HG03108 (cell line): ENCODE measurements at regions not wholly inside any gene's neighbourhood (a gene's known extent, or its start where the extent isn't known, plus 50 kb on each side); places are given as distances from the start of the nearest gene placed in this dataset.

Experiments used
- ATAC-seq: cut with Tn5 transposase; IDR thresholded peaks from one replicate; pipeline ENCODE4 v1.9.1; 2021; ENCODE audit warnings: moderate library complexity; ENCODE audit not compliant: unreplicated experiment

DNA sequence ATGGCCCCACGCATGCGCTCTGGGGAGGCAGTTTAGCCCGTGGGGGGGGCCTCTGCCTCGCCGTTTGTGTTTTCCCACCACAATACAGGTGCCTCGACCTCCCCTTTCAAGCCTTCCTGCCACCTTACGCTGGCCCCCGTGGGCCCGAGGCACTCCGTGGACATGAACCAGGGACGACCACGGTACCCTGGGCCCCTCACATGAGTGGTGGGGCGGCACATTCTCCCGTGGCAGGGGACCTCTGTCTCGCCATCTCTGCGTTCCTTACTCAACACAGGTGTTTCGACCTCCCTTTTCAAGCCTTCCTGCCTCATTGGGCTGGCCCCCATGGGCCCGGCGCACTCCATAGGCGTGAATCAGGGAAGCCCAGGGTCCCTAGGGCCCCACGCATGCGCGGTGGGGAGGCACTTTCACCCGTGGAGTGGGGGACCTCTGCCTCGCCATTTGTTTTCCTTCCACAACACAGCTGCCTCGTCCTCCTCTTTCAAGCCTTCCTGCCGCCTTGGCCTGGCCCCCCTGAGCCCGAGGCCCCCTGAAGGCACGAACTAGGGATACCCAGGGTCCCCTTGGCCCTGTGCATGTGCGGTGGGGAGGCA is 339.5 kb downstream of the ALG10 start:
- no peak for ATAC-seq

DNA sequence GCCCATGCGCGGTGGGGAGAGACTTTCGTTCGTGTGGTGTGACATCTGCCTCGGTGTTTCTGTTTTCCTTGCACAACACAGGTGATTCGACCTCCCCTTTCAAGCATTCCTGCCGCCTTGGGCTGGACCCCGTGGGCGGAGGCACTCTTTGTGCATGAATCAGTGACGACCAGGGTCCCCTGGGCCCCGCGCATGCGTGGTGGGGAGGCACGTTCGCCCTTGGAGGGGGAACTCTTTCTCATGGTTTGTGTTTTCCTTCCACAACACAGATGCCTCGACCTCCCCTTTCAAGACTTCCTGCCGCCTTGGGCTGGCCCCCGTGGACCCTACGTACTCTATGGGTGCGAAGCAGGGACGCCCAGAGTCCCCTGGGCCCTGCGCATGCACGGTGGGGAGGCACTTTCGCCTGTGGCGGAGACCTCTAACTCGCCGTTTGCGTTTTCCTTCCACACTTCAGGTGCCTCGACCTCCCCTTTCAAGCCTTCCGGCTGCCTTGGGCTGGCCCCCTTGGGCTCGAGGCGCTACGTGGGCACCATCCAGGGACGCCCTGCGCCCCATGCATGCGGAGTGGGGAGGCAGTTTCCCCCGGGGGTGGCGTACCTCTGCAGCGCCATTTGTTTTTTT is 340.9 kb downstream of the ALG10 start:
- no peak for ATAC-seq

DNA sequence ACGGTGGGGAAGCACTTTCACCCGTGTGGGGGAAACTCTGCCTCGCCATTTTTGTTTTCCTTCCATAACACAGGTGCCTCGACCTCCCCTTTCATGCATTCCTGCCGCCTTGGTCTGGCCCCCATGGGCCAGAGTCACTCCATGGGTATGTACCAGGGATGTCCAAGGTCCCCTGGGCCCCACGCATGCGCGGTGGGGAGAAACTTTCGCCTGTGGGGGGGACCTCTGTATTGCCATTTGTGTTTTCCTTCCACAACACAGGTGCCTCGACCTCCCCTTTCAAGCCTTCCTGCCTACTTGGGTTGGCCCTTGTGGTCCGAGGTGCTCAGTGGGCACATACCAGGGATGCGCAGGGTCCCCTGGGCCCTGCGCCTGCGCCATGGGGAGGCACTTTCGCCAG is 345.8 kb downstream of the ALG10 start:
- ATAC-seq: no peak

DNA sequence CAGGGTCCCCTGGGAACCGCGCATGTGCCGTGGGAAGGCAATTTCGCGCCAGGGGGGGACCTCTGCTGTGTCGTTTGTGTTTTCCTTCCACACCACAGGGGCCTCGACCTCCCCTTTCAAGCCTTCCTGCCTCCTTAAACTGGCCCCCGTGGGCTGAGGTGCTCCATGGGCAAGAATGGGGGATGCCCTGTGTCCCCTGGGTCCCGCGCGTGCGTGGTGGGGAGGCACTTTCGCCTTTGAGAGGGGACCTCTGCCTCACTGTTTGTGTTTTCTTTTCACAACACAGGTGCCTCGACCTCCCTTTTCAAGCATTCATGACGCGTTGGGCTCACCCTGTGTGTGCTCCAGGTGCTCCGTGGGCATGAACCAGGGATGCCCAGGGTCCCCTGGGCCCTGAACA is 348.8 kb downstream of the ALG10 start:
- ATAC-seq: no peak

DNA sequence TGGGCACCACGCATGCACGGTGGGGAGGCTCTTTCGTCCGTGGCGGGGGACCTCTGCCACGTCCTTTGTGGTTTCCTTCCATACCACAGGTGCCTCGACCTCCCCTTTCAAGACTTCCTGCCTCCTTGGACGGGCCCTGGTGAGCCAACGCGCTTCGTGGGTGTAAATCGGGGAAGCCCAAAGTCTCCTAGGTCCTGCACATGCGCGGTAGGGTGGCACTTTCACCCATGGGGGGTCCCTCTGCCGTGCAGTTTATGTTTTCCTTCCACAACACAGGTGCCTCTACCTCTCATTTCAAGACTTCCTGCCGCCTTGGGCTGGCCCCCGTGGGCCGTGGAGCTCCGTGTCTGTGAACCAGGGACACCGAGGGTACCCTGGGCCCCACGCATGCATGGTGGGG is 349.7 kb downstream of the ALG10 start:
- no peak for ATAC-seq

DNA sequence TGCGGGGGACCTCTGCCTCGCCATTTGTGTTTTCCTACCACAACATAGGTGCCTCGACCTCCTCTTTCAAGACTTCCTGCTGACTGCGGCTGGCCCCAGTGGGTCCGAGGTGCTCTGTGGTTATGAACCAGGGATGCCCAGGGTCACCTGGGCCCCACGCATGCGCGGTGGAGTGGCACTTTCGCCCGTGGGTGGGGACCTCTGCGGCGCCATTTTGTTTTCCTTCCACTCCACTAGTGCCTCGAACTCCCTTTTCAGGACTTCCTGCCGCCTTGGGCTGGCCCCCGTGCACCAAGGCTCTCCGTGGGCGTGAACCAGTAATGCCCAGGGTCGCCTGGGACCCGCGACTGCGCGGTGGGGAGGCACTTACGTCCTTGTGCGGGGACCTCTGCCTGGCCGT is 351.6 kb downstream of the ALG10 start:
- no peak for ATAC-seq

DNA sequence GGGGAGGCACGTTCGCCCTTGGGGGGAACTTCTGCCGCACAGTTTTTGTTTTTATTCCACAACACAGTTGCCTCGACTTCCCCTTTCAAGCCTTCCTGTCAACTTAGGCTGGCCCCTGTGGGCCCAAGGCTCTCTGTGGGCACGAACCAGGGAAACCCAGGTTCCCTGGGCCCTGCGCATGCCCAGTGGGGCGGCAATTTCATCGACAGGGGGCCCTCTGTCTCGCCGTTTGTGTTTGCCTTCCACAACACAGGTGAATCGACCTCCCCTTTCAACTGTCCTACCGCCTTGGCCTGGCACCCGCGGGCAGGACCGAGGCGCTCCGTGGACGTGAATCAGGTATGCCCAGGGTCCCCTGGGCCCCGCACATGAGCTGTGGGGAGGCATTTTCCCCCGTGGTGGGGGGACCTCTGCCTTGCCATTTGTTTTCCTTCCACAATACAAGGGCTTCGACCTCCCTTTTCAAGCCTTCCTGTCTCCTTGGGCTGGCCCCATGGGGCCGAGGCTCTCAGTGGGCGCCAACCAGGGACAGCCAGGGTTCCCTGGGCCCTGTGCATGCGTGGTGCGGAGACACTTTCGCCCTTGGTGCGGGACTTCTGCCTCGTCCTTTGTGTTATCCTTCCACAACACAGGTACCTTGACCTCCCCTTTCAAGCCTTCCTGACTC is 354.0 kb downstream of the ALG10 start:
- ATAC-seq: no peak

DNA sequence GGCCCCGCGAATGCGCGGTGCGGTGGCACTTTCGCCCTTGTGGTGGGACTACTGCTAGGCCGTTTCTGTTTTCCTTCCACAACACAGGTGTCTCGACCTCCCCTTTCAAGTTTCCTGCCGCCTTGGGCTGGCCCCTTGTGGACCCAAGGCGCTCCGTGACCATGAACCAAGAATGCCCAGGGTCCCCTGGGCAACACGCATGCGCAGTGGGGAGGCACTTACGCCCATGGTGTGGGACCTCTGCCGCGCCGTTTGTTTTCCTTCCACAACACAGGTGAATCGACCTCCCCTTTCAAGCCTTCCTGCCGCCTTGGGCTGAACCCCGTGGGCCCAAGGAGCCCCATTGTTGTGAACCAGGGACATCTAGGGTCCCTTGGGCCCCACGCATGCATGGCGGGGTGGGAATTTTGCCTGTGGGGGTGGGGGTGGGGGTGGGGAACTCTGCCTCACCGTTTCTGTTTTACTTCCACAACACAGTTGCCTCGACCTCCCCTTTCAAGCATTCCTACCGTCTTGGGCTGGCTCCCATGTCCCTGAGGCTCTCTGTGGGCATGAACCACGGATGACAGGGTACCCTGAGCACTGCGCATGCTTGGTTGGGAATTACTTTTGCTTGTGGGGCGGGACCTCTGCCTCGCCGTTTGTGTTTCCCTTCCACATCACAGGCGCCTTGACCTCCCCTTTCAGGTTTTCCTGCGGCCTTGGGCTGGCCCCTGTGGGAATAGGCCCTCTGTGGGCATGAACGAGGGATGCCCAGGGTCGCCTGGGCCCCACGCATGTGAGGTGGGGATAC is 355.1 kb downstream of the ALG10 start:
- no peak for ATAC-seq

DNA sequence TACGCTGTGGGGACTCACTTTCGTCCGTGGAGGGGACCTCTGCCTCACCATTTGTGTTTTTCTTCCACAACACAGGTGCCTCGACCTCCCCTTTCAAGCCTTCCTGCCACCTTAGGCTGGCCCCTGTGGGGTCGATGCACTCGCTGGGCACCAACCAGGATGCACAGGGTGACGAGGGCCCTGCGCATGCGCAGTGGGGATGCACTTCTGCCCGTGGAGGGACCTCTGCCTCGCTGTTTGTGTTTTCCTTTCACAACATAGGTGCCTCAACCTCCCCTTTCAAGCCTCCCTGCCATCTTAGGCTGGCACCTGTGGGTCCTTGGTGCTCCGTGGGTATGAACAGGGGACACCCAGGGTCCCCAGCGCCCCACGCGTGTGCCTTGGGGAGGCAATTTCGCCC is 356.8 kb downstream of the ALG10 start:
- ATAC-seq: no peak

DNA sequence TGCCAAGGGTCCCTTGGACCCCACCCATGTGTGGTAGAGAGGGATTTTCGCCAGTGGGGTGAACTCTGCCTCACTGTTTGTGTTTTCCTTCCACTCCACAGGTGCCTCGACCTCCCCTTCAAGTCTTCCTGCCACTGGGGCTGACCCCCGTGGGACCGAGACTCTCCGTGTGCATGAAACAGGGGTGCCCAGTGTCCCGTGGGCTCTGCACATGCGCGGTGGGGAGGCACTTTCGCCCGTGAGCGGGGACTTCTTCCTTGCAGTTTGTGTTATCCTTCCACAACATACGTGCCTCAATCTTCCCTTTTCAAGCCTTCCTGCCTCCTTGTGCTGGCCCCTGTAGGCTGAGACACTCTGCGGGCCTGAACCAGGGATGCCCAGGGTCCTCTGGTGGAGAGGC is 362.4 kb downstream of the ALG10 start:
- ATAC-seq: no peak

DNA sequence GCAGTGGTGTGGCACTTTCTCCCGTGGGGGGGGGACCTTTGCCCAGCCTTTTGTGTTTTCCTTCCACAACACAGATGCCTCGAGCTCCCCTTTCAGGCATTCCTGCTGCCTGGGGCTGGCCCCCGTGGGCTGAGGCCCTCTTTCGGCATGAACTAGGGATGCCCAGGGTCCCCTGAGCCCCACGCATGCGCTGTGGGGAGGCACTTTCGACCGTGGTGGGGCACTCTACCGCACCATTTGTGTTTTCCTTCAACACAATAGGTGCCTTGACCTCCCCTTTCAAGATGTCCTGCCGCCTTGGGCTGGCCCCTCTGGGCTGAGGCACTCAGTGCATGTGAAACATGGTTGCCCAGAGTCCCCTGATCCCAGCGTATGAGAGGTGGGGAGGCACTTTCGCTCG is 363.7 kb downstream of the ALG10 start:
- ATAC-seq: no peak

DNA sequence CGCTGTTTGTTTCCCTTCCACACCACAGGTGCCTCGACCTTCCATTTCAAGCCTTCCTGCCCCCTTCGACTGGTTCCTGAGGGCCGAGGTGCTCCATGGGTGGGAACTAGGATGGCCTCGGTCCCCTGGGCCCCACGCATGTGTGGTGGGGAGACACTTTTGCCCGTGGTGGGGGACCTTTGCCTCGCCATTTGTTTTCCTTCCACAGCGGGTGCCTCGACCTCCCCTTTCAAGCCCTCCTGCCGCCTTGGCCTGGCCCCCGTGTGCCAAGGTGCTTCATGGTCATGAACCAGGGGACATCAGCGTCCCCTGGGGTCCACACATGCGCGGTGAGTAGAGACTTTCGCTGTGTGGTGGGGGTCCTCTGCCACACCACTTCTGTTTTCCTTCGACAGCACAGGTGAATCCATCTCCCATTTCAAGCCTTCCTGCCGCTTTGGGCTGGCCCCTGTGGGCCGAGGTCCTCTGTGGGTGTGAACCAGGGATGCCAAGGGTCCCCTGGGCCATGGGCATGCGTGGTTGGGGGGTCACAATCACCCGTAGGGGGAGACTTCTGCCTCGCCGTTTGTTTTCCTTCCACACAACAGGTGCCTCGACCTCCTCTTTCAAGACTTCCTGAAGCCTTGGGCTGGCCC is 364.4 kb downstream of the ALG10 start:
- ATAC-seq: no peak

DNA sequence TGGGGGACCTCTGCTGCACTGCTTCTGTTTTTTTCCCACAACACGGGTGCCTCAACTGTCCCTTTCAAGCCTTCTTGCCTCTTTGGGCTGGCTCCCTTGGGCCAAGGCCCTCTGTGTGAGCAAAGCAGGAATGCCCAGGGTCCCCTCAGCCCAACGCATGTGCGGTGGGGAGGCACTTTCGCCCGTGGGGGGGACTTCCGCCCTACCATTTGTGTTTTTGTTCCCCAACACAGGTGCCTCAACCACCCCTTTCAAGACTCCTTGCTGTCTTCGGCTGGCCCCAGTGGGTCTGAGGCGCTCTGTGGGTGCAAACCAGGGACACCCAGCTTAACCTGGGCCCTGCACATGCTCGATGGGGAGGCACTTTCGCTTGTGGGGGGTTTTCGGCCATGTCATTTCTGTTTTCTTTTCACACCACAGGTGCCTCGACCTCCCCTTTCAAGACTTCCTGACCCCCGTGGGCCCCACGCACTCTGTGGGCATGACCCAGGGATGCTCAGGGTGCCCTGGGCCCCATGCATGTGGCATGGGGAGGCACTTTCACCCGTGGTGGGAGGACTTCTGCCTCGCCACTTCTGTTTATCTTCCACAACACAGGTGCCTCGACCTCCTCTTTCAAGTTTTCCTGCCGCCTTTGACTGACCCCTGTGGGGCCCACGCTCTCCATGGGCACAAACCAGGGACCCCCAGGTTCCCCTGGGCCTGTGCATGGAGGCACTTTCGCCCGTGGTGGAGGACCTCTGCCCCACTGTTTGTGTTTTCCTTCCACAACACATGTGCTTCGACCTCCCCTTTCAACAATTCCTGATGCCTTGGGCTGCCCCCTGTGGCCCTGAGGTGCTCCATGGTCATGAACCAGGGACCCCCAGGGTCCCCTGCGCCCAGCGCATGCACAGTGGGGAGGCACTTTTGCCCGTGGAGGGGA is 365.7 kb downstream of the ALG10 start:
- ATAC-seq: no peak

DNA sequence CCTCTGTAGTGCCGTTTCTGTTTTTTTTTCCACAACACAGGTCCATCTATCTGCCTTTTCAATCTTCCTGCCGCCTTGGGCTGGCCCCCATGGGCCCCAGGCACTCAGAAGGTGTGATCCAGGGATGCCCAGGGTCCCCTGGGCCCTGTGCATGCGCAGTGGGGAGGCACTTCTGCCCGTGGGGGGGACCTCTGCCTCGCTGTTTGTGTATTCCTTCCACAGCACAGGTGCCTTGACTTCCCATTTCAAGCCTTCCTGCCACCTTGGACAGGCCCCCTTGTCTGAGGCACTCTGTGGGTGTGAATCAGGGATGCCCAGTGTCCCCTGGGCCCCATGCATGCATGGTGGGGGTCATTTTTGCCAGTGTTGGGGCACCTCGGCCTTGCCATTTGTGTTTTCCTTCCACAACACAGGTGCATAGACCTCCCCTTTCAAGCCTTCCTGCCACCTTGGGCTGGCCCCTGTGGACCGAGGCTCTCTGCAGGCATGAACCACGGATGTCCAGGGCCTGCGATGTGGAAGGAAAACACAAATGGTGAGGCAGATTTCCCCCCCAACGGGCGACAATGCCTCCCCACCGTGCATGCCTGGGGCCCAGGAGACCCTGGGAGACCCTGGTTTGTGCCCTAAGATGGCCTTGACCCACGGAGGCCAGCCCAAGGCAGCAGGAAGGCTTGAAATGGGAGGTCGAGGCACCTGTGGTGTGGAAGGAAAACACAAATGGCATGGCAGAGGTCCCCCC is 366.5 kb downstream of the ALG10 start:
- no peak for ATAC-seq

DNA sequence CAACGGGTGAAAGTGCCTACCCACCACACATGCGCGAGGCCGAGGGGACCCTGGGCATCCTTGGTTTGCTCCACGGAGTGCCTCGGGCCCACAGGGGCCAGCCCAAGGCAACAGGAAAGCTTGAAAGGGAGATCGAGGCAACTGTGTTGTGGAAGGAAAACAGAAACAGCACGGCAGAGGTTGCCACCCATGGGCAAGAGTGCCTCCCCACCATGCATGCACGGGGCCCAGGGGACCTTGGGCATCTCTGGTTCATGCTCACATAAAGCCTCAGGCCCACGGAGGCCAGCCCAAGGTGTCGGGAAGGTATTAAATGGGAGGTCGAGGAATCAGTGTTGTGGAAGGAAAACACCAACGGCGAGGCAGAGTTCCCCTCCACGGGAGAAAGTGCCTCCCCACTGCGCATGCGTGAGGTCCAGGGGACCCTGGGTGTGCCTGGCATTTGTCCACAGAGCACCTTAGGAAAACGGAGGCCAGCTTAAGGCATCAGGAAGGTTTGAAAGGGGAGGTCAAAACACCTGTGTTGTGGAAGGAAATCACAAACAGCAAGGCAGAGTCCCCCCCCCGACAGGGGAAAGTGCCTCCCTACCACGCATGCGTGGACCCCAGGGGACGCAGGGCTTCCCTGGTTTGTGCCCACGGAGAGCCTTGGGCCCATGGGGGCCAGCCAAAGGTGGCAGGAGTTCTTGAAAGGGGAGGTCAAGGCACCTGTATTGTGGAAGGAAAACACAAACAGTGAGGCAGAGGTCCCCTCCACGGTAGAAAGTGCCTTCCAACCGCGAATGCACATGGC is 367.3 kb downstream of the ALG10 start:
- no peak for ATAC-seq

DNA sequence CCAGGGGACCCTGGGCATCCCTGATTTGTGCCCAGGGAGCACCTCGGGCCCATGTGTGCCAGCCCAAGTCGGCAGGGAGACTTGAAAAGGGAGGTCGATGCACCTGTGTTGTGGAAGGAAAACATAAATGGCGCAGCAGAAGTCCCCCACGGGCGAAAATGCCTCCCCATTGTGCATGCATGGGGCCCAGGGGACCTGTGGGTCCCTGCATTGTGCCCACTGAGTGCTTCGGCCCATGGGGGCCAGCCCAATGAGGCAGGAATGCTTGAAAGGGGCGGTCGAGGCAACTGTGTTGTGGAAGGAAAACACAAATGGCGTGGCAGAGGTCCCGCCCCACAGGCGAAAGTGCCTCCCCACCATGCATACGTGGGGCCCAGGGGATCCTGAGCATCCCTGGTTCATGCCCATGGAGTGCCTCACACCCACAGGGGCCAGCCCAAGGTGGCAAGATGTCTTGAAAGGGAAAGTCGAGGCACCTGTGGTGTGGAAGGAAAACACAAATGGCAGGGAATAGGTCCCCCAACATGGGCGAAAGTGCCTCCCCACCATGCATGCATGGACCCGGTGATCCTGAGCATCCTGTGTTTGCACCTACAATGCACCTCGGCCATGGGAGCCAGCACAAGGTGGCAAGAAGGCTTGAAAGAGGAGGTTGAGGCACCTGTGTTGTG is 368.0 kb downstream of the ALG10 start:
- no peak for ATAC-seq

DNA sequence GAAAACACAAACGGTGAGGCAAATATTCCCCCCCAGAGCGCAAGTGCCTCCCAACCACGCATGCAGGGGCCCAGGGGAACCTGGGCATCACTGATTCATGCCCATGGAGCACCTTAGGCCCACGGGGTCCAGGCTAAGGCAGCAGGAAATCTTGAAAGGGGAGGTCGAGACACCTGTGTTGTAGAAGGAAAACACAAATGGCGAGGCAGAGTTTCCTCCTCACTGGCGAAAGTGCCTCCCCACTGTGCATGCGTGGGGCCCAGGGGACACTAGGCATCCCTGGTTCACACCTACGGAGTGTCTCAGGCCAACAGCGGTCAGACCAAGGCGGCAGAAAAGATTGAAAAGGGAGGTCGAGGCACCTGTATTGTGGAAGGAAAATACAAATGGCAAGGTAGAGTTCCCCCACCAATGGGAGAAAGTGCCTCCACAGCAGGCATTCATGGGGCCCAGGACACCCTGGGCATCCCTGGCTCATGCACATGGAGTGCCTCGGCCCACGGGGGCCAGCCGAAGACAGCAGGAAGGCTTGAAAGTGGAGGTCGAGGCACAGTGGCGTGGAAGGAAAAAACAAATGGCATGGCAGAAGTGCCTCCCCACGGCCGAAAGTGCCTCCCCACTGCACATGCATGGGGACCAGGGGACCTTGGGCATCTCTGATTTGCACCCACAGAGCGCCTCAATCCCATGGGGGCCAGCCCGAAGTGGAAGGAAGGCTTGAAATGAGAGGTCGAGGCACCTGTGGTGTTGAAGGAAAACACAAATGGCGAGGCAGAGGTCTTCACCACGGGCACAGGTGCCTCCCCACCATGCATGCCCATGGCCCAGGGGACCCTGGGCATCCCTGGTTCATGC is 368.8 kb downstream of the ALG10 start:
- ATAC-seq: no peak
